ENCODE measurements at regions not wholly inside any gene's neighbourhood (a gene's known extent, or its start where the extent isn't known, plus 50 kb on each side); places are given as distances from the start of the nearest gene placed in this dataset.

DNA sequence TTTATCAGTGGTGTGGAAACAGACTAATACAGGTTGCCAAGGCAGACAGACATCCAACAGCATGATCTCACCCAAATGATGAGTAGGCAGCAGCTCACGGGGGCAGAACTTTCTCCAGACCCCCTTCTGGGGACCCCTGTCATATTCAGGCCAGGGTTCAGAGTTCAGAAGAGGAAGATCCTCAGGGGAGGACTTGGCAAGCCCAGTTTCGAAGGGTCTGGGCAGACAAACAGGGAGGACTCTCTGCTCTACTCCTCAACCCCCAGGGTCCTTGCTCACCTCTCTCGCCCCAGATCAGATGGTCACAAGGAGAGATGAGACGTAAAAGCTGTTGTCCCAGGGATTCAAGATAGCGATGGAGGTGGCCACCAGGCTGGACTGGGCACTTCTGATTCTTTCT lies 215.1 kb upstream of the MVB12B start (continued):
- TF ChIP-seq, protein P1, sequence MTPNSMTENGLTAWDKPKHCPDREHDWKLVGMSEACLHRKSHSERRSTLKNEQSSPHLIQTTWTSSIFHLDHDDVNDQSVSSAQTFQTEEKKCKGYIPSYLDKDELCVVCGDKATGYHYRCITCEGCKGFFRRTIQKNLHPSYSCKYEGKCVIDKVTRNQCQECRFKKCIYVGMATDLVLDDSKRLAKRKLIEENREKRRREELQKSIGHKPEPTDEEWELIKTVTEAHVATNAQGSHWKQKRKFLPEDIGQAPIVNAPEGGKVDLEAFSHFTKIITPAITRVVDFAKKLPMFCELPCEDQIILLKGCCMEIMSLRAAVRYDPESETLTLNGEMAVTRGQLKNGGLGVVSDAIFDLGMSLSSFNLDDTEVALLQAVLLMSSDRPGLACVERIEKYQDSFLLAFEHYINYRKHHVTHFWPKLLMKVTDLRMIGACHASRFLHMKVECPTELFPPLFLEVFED (CRISPR knock-in tag; conservative IDR thresholded peaks at IDR 0.05): no peak
- no peak for TF ChIP-seq PYGO2 (tag; IDR thresholded peaks at IDR 0.05)
- TF ChIP-seq, protein P2, sequence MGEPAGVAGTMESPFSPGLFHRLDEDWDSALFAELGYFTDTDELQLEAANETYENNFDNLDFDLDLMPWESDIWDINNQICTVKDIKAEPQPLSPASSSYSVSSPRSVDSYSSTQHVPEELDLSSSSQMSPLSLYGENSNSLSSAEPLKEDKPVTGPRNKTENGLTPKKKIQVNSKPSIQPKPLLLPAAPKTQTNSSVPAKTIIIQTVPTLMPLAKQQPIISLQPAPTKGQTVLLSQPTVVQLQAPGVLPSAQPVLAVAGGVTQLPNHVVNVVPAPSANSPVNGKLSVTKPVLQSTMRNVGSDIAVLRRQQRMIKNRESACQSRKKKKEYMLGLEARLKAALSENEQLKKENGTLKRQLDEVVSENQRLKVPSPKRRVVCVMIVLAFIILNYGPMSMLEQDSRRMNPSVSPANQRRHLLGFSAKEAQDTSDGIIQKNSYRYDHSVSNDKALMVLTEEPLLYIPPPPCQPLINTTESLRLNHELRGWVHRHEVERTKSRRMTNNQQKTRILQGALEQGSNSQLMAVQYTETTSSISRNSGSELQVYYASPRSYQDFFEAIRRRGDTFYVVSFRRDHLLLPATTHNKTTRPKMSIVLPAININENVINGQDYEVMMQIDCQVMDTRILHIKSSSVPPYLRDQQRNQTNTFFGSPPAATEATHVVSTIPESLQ (CRISPR knock-in tag; IDR thresholded peaks at IDR 0.05): no peak

DNA sequence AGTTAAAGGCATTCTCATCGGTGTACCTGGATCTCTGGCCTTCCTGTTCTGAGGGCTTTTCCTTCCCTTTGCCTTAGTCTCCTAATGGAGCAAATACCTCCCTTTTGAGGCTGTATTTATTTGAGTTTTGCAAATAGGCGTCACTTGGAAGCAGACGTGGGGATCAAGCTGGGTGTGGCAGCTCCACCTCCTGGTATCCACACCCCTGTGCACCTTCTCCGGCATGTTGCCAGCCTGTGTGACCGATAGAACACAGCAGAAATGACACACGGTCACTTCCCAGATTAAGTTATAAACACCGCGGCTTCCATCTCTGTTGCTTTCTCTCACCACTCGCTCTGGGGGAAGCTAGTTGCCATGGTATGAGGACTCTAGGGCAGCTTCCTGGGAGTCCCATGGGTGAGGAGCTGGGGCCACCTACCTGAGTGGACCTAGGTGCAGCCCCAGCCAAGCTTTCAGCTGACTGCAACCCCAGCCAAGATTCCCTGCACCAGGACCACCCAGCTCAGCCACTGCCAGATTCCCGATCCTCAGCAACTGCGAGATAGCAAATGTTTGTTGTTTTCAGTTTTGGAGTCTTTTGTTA lies 214.4 kb upstream of the MVB12B start:
- peaks cover 4 to 35% of the 10 kb centered on the region in 2 experiments; a peak in 4 of 5 replicates for H3K27me3 ChIP-seq (ENCODE audit: control insufficient read depth in 2 of 2, insufficient read depth in 2 of 2, low read length in 2 of 2)
- H3K27ac ChIP-seq (ENCODE audit: extremely low read depth, low read depth, low read length): no peak overlapping the region
- POLR2A ChIA-PET: interaction anchor here (0.7 kb wide), 1 partner anchor 327 kb away, joined by 3 read pairs; no protein-coding TSS in a partner anchor
- H3K36me3 ChIP-seq (ENCODE audit: control insufficient read depth, insufficient read depth, low read length): no peaks in the 10 kb centered on the region
- no peak for DNase-seq (ENCODE audit: extremely low read depth in 1 of 4, low spot score in 3 of 4)
- H3K9ac ChIP-seq (ENCODE audit: insufficient read depth in 1 of 2, low read depth in 2 of 2, low read length in 2 of 2): no peak overlapping the region
- TF ChIP-seq TEAD1 (CRISPR knock-in tag; IDR thresholded peaks at IDR 0.05): no peak
- TF ChIP-seq, protein P3, sequence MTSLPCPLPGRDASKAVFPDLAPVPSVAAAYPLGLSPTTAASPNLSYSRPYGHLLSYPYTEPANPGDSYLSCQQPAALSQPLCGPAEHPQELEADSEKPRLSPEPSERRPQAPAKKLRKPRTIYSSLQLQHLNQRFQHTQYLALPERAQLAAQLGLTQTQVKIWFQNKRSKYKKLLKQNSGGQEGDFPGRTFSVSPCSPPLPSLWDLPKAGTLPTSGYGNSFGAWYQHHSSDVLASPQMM (CRISPR knock-in tag; IDR thresholded peaks at IDR 0.05): no peak
- TF ChIP-seq RBBP5 (IDR thresholded peaks at IDR 0.05; ENCODE audit: borderline replicate concordance, insufficient read depth, low read length, poor library complexity, severe bottlenecking): no peak
- no peaks in the 10 kb centered on the region for H3K4me1 ChIP-seq (replicated peaks in 1 of 2; ENCODE audit: control insufficient read depth in 2 of 2, insufficient read depth in 2 of 2, low read length in 2 of 2)
- CTCF ChIA-PET (ENCODE audit: low intra/inter-chr PET ratio): no interaction called here
- no peaks in the 10 kb centered on the region for H3K9me3 ChIP-seq (replicated peaks; ENCODE audit: control insufficient read depth, insufficient read depth, low read depth, low read length)
- no peaks in the 10 kb centered on the region for H4K20me1 ChIP-seq (replicated peaks; ENCODE audit: control insufficient read depth, insufficient read depth, low read length)
- H3K9me1 ChIP-seq (ENCODE audit: control insufficient read depth, insufficient read depth, low read length): no peaks in the 10 kb centered on the region
- in situ Hi-C loops (cut with MboI) (no loop called here), intact Hi-C loops (cut with micrococcal nuclease) (no loop called here)
- H3K79me2 ChIP-seq (ENCODE audit: control insufficient read depth, insufficient read depth, low read length): no peaks in the 10 kb centered on the region
- no peak overlapping the region for H2AFZ ChIP-seq (ENCODE audit: low read depth, low read length)
- ATAC-seq: no peak
- BruUV-seq (replicated peaks): no TSS peak
- no peak for FAIRE-seq
- no peak overlapping the region for H3K4me2 ChIP-seq (ENCODE audit: insufficient read depth, low read length)
- no peak overlapping the region for H3K4me3 ChIP-seq
- WGBS (ENCODE audit: insufficient coverage, low coverage, missing lambda C conversion rate): 1% methylated on average over 11 of the region's 11 CpGs

Measured in K562 (cell line).